HCT116 (cell line): ENCODE measurements at regions not wholly inside any gene's neighbourhood (a gene's known extent, or its start where the extent isn't known, plus 50 kb on each side); places are given as distances from the start of the nearest gene placed in this dataset.

ENCODE experiments used
- ATAC-seq: fragments of 200-7000 bp; cut with Tn5 transposase; 2 replicates; pipeline ENCODE4 v1.9.1; 2020; ENCODE audit warnings: mild to moderate bottlenecking, moderate library complexity
- BruUV-seq: library from RNA; stranded (reverse); fragments of 400-500 nt; replicated peaks from 2 replicates; lab custom pipeline; 2021; lab: Mats Ljungman, UMichigan
- CTCF ChIA-PET: fragments of 300-600 bp; sonication (Branson Sonifier 250); formaldehyde crosslinking; loops from one replicate; lab custom pipeline; 2021; ENCODE audit warnings: antibody characterized with exemption; lab: Charles Lee
- POLR2A ChIA-PET: fragments of 300-600, 350-600 bp; sonication (Branson Sonifier 250); formaldehyde crosslinking; loops from one replicate; lab custom pipeline; 2021; ENCODE audit warnings: antibody characterized with exemption; lab: Charles Lee
- RAD21 ChIA-PET, 2 experiments: fragments of 300-600 bp; sonication (Branson Sonifier 250); formaldehyde crosslinking; loops; one replicate each; lab custom pipeline; 2023; ENCODE audit warnings: low total read pairs in 2 of 2; ENCODE audit not compliant: uncharacterized antibody in 2 of 2, unreplicated experiment in 2 of 2, low non-redundant PET in 1 of 2; lab: Charles Lee
- DNase-seq: peaks from one replicate; pipeline ENCODE4 v3.0.0-alpha.2; 2010; ENCODE audit warnings: low read depth, low spot score
- H2AFZ ChIP-seq: fragments of 200-600 bp; shearing (Covaris generic), sonication (generic); 2 replicates; pipeline ENCODE4 v1.6.1; 2017; ENCODE audit warnings: low read depth, mixed run types, mixed read lengths, antibody characterized with exemption, low read length; ENCODE audit not compliant: poor library complexity, severe bottlenecking
- H3K27ac ChIP-seq: 2 replicates; pipeline ENCODE4 v1.5.1; 2012; ENCODE audit warnings: low read depth, low read length
- H3K27me3 ChIP-seq: fragments of 200-600 bp; sonication (generic); 2 replicates; pipeline ENCODE4 v1.6.1; 2016; ENCODE audit warnings: mixed run types, low read length, mixed read lengths; ENCODE audit not compliant: insufficient read depth
- H3K36me3 ChIP-seq, 2 experiments: fragments of 200-500 bp in 1 of 2; fragments of 200-600 bp in 1 of 2; sonication (Bioruptor generic) in 1 of 2; sonication (generic) in 1 of 2; 2 replicates each; pipeline versions ENCODE4 v1.5.1 to v1.6.1; 2014 to 2016; ENCODE audit warnings: low read length in 2 of 2, inconsistent platforms in 1 of 2, mixed read lengths in 1 of 2, mixed run types in 1 of 2; ENCODE audit not compliant: insufficient read depth in 2 of 2, control insufficient read depth in 1 of 2
- H3K4me1 ChIP-seq, 2 experiments: fragments of 200-600 bp in 1 of 2; sonication (generic) in 1 of 2; 2 replicates each; pipeline versions ENCODE4 v1.5.1 to v1.6.1; 2012 to 2017; ENCODE audit warnings: low read length in 2 of 2, inconsistent platforms in 1 of 2, mild to moderate bottlenecking in 1 of 2, mixed read lengths in 1 of 2, mixed run types in 1 of 2, moderate library complexity in 1 of 2; ENCODE audit not compliant: insufficient read depth in 2 of 2, control insufficient read depth in 1 of 2
- H3K4me2 ChIP-seq: fragments of 200-600 bp; sonication (generic); 2 replicates; pipeline ENCODE4 v1.6.1; 2017; ENCODE audit warnings: mixed run types, low read length, mixed read lengths
- H3K4me3 ChIP-seq, 2 experiments: fragments of 200-600 bp in 1 of 2; sonication (generic) in 1 of 2; replicated peaks in 1 of 2; 2 replicates each; pipeline ENCODE4 v1.5.1; 2011 to 2016; ENCODE audit warnings: low read length in 2 of 2, control low read depth in 1 of 2, low read depth in 1 of 2, mild to moderate bottlenecking in 1 of 2, mixed read lengths in 1 of 2, mixed run types in 1 of 2
- H3K79me2 ChIP-seq: fragments of 200-600 bp; sonication (generic); 2 replicates; pipeline ENCODE4 v1.6.1; 2017; ENCODE audit warnings: mild to moderate bottlenecking, mixed run types, low read length, moderate library complexity, mixed read lengths; ENCODE audit not compliant: insufficient read depth
- H3K9ac ChIP-seq: fragments of 200-600 bp; sonication (generic); 2 replicates; pipeline ENCODE4 v1.6.1; 2016; ENCODE audit warnings: low read length, mixed read lengths
- H3K9me2 ChIP-seq: fragments of 200-600 bp; sonication (generic), shearing (Covaris generic); 2 replicates; pipeline ENCODE4 v1.6.1; 2017; ENCODE audit warnings: mixed run types, mild to moderate bottlenecking, moderate library complexity; ENCODE audit not compliant: insufficient read depth
- H3K9me3 ChIP-seq, 2 experiments: fragments of 200-500 bp in 1 of 2; fragments of 200-600 bp in 1 of 2; sonication (Bioruptor generic) in 1 of 2; sonication (generic) in 1 of 2; 2 replicates each; pipeline ENCODE4 v1.6.1; 2014 to 2017; ENCODE audit warnings: low read length in 2 of 2, mixed read lengths in 2 of 2, inconsistent platforms in 1 of 2, low read depth in 1 of 2, mild to moderate bottlenecking in 1 of 2, mixed run types in 1 of 2, moderate library complexity in 1 of 2; ENCODE audit not compliant: control insufficient read depth in 1 of 2, insufficient read depth in 1 of 2
- H4K20me1 ChIP-seq: fragments of 200-600 bp; sonication (generic), shearing (Covaris generic); 2 replicates; pipeline ENCODE4 v1.6.1; 2017; ENCODE audit warnings: mixed run types, mild to moderate bottlenecking, moderate library complexity; ENCODE audit not compliant: insufficient read depth
- ATF3 ChIP-seq: IDR thresholded peaks from 2 replicates; pipeline ENCODE4 v1.6.1; 2012
- CBX3 ChIP-seq: IDR thresholded peaks from 2 replicates; pipeline ENCODE4 v1.6.1; 2012; ENCODE audit warnings: low read depth
- EGR1 ChIP-seq: IDR thresholded peaks from 2 replicates; pipeline ENCODE4 v1.6.1; 2012; ENCODE audit warnings: low read depth
- EZH2 ChIP-seq: fragments of 200-600 bp; sonication (generic); IDR thresholded peaks from 2 replicates; pipeline ENCODE4 v1.6.1; 2017; ENCODE audit warnings: antibody characterized with exemption, mixed run types
- EZH2phosphoT487 ChIP-seq: fragments of 200-600 bp; IDR thresholded peaks from 2 replicates; pipeline ENCODE4 v1.6.1; 2018; ENCODE audit warnings: antibody characterized with exemption, borderline replicate concordance
- FOSL1 ChIP-seq: IDR thresholded peaks from 2 replicates; pipeline ENCODE4 v1.6.1; 2012; ENCODE audit warnings: low read depth
- RAD21 ChIP-seq: IDR thresholded peaks from 2 replicates; pipeline ENCODE4 v1.6.1; 2012; ENCODE audit warnings: low read depth, mild to moderate bottlenecking
- REST ChIP-seq: IDR thresholded peaks from 2 replicates; pipeline ENCODE4 v1.6.1; 2012; ENCODE audit warnings: low read depth
- SRF ChIP-seq: IDR thresholded peaks from 2 replicates; pipeline ENCODE4 v1.6.1; 2012; ENCODE audit warnings: low read depth
- TCF7L2 ChIP-seq: IDR thresholded peaks from 2 replicates; pipeline ENCODE4 v1.7.0; 2011; ENCODE audit warnings: borderline replicate concordance, inconsistent platforms; ENCODE audit not compliant: insufficient read depth, insufficient read length; ENCODE audit errors: extremely low read depth
- YY1 ChIP-seq: IDR thresholded peaks from 2 replicates; pipeline ENCODE4 v1.6.1; 2011; ENCODE audit warnings: low read length, low read depth, moderate library complexity, mild to moderate bottlenecking; ENCODE audit not compliant: insufficient replicate concordance; ENCODE audit errors: extremely low read depth
- ZBTB33 ChIP-seq: IDR thresholded peaks from 2 replicates; pipeline ENCODE4 v1.6.1; 2011; ENCODE audit warnings: mild to moderate bottlenecking, low read length, moderate library complexity; ENCODE audit not compliant: insufficient replicate concordance; ENCODE audit errors: extremely low read depth
- intact Hi-C: fragments of 100-400 bp; cut with micrococcal nuclease; formaldehyde crosslinking; loops from 2 replicates; pipeline ENCODE4 v1.10.0; 2022
- TF ChIP-seq, protein P1 (sequence below): IDR thresholded peaks from 2 replicates; pipeline ENCODE4 v1.6.1; 2012
- TF ChIP-seq, protein P2 (sequence below), 3 experiments: fragments of 200-600 bp in 1 of 3; sonication (generic) in 1 of 3; IDR thresholded peaks in 2 of 3; conservative IDR thresholded peaks in 1 of 3; 2 replicates each; pipeline ENCODE4 v1.5.1; 2012 to 2017; ENCODE audit warnings: low read depth in 2 of 3, low read length in 2 of 3, antibody characterized with exemption in 1 of 3, borderline replicate concordance in 1 of 3, control low read depth in 1 of 3, mild to moderate bottlenecking in 1 of 3, mixed read lengths in 1 of 3, mixed run types in 1 of 3, moderate library complexity in 1 of 3; ENCODE audit not compliant: insufficient read depth in 1 of 3

DNA sequence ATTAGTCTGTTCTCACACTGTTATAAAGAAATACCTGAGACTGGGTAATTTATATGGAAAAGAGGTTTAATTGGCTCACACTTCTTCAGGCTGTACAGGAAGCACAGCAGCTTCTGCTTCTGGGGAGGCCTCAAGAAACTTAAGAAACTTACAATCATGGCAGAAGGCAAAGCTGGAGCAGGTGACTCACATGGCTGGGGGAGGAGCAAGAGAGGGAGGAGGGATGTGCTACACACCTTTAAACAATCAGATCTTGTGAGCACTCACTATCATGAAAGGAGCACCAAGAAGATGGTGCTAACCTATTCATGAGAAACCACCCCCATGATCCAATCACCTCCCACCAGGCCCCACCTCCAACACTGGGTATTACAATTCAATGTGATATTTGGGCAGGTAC, 381.6 kb downstream of the ETS1 start:
- H3K9me3 ChIP-seq: no peaks in the 10 kb centered on the region
- ChIA-PET RAD21 (no interaction called here), POLR2A (no interaction called here), CTCF (no interaction called here)
- H3K79me2 ChIP-seq: no peaks in the 10 kb centered on the region
- no peaks in the 10 kb centered on the region for H4K20me1 ChIP-seq
- TF ChIP-seq YY1: no peak
- TF ChIP-seq FOSL1: no peak
- TF ChIP-seq TCF7L2: no peak
- TF ChIP-seq REST: no peak
- TF ChIP-seq, protein P1, sequence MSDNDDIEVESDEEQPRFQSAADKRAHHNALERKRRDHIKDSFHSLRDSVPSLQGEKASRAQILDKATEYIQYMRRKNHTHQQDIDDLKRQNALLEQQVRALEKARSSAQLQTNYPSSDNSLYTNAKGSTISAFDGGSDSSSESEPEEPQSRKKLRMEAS: no peak
- TF ChIP-seq, protein P2, sequence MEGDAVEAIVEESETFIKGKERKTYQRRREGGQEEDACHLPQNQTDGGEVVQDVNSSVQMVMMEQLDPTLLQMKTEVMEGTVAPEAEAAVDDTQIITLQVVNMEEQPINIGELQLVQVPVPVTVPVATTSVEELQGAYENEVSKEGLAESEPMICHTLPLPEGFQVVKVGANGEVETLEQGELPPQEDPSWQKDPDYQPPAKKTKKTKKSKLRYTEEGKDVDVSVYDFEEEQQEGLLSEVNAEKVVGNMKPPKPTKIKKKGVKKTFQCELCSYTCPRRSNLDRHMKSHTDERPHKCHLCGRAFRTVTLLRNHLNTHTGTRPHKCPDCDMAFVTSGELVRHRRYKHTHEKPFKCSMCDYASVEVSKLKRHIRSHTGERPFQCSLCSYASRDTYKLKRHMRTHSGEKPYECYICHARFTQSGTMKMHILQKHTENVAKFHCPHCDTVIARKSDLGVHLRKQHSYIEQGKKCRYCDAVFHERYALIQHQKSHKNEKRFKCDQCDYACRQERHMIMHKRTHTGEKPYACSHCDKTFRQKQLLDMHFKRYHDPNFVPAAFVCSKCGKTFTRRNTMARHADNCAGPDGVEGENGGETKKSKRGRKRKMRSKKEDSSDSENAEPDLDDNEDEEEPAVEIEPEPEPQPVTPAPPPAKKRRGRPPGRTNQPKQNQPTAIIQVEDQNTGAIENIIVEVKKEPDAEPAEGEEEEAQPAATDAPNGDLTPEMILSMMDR (IDR thresholded peaks at IDR 0.05 in 2 of 3, conservative IDR thresholded peaks at IDR 0.05 in 1 of 3; ENCODE audit: borderline replicate concordance in 1 of 3, insufficient read depth in 1 of 3, low read depth in 2 of 3, low read length in 2 of 3): no peak
- TF ChIP-seq SRF: no peak
- TF ChIP-seq ZBTB33: no peak
- TF ChIP-seq EGR1: no peak
- no peak for TF ChIP-seq CBX3
- TF ChIP-seq RAD21: no peak
- TF ChIP-seq EZH2phosphoT487: no peak
- no peak for TF ChIP-seq ATF3
- TF ChIP-seq EZH2: no peak
- BruUV-seq: no TSS peak
- peaks cover 32 to 44% of the 10 kb centered on the region in 2 experiments for H3K4me1 ChIP-seq
- no peak overlapping the region for H3K27ac ChIP-seq
- no peak overlapping the region for H3K9ac ChIP-seq
- no peak overlapping the region for H3K4me2 ChIP-seq
- no peak overlapping the region for H3K4me3 ChIP-seq
- no peaks in the 10 kb centered on the region for H3K27me3 ChIP-seq
- no peak for DNase-seq
- 0 out of 4 replicates have a peak, but pooled peaks cover 0 to 5% of the 10 kb centered on the region in 2 experiments for H3K36me3 ChIP-seq
- intact Hi-C loops: loop anchor here (5.0 kb wide), 1 partner anchor 242 kb away; no protein-coding TSS in a partner anchor
- no peaks in the 10 kb centered on the region; the same call in 1 of the 2 replicates for H3K9me2 ChIP-seq
- ATAC-seq: no peak
- no peak overlapping the region for H2AFZ ChIP-seq
